ENCODE measurements at regions not wholly inside any gene's neighbourhood (a gene's known extent, or its start where the extent isn't known, plus 50 kb on each side); places are given as distances from the start of the nearest gene placed in this dataset.

- no peak for FAIRE-seq
- intact Hi-C loops (cut with DNase I) = loop anchor here (10.0 kb wide), 2 partner anchors 191 to 381 kb away; no protein-coding TSS in a partner anchor
- H3K4me3 ChIP-seq = no peak overlapping the region
- no peaks in the 10 kb centered on the region for H3K36me3 ChIP-seq
- H3K9me3 ChIP-seq = no peaks in the 10 kb centered on the region
- no peak for DNase-seq
- no peak overlapping the region for H3K27ac ChIP-seq
- no peaks in the 10 kb centered on the region for H3K4me1 ChIP-seq
- no peak for TF ChIP-seq CTCF (IDR thresholded peaks at IDR 0.05)
- WGBS, 2 donors = 76 to 78% methylated on average over 8 of the region's 8 CpGs
- no peak for ATAC-seq
- no peaks in the 10 kb centered on the region for H3K27me3 ChIP-seq
Measured at GRCh38 chr1:93815366-93816110, 63.5 kb downstream of the DNTTIP2 start.

GRCh38 chr1:93814795-93815340 lies 64.1 kb downstream of the DNTTIP2 start:
- 64 to 67% methylated on average over 8 of the region's 8 CpGs for WGBS, 2 donors
- Histone ChIP-seq H3K4me1 (no peaks in the 10 kb centered on the region), H3K36me3 (no peaks in the 10 kb centered on the region), H3K9me3 (no peaks in the 10 kb centered on the region), H3K27me3 (no peaks in the 10 kb centered on the region), H3K4me3 (no peak overlapping the region), H3K27ac (no peak overlapping the region)
- FAIRE-seq (no peak), ATAC-seq (no peak), DNase-seq (no peak)
- intact Hi-C loops (cut with DNase I) = loop anchor here (5.0 to 10.0 kb wide), 3 partner anchors 183 to 380 kb away; no protein-coding TSS in a partner anchor
- no peak for TF ChIP-seq CTCF (IDR thresholded peaks at IDR 0.05)

GRCh38 chr1:93814059-93814794 lies 64.8 kb downstream of the DNTTIP2 start:
- no peaks in the 10 kb centered on the region for H3K27me3 ChIP-seq
- FAIRE-seq = no peak
- peak; percentile 79 to 96 (median 94) for ATAC-seq
- H3K27ac ChIP-seq = no peak overlapping the region
- no peaks in the 10 kb centered on the region for H3K36me3 ChIP-seq
- peak in 3 of 6 donors; percentile 24 to 73 (median 46) for DNase-seq
- TF ChIP-seq CTCF (IDR thresholded peaks at IDR 0.05) = peak; percentile 59 to 93 (median 84)
- no peaks in the 10 kb centered on the region for H3K9me3 ChIP-seq
- H3K4me3 ChIP-seq = no peak overlapping the region
- H3K4me1 ChIP-seq = no peaks in the 10 kb centered on the region
- intact Hi-C loops (cut with DNase I) = loop anchor here (5.0 to 10.0 kb wide), 3 partner anchors 182 to 379 kb away; no protein-coding TSS in a partner anchor
- 68 to 73% methylated on average over 7 of the region's 7 CpGs for WGBS, 2 donors

GRCh38 chr1:93813076-93813475 lies 65.9 kb downstream of the DNTTIP2 start:
- Histone ChIP-seq H3K27ac (no peak overlapping the region), H3K4me1 (no peaks in the 10 kb centered on the region), H3K4me3 (no peak overlapping the region), H3K27me3 (no peaks in the 10 kb centered on the region), H3K9me3 (no peaks in the 10 kb centered on the region), H3K36me3 (no peaks in the 10 kb centered on the region)
- TF ChIP-seq CTCF (IDR thresholded peaks at IDR 0.05) = no peak
- no peak for FAIRE-seq
- DNase-seq = no peak
- intact Hi-C loops (cut with DNase I) = loop anchor here (5.0 to 10.0 kb wide), 3 partner anchors 181 to 378 kb away; no protein-coding TSS in a partner anchor
- WGBS, 2 donors = 77 to 79% methylated on average over 2 of the region's 2 CpGs
- ATAC-seq = no peak
